Central memory CD4-positive, alpha-beta T cell (primary cell): ENCODE measurements at regions not wholly inside any gene's neighbourhood (a gene's known extent, or its start where the extent isn't known, plus 50 kb on each side); places are given as distances from the start of the nearest gene placed in this dataset.

ENCODE experiments used
- DNase-seq: peaks from one replicate; pipeline ENCODE4 v3.0.0; 2022

DNA sequence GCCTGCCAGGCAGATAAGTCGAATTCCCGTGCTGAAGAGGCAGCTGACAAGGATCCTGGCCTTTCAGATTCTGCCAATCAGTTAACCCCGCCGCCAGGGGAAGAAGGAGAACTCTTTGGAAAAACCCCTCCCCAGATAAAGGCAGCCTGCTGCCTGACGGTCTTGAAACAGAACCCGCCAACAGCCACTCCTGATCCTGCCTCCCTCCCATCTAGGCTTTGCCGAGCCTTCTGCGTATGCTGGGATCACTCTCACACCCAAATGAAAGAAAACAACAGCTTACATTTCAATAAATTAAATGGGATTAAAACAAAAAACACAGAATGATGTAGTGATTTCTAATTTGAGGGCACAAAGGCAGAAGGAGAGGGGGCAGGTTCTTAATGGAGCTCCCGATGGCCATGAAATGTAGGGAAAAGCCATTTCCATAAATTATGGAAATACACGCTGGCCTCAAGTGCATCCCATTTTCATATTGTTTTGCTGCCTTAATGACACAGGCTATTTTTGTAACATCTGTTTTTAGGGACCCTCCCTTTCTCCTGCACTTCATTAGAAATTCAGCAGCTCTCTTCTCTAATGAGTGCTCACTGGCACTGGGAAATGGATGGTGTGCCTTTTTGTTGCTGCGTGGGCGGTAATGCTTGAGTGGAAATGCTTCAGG is 319.1 kb downstream of the MED10 start:
- DNase-seq, result no peak

DNA sequence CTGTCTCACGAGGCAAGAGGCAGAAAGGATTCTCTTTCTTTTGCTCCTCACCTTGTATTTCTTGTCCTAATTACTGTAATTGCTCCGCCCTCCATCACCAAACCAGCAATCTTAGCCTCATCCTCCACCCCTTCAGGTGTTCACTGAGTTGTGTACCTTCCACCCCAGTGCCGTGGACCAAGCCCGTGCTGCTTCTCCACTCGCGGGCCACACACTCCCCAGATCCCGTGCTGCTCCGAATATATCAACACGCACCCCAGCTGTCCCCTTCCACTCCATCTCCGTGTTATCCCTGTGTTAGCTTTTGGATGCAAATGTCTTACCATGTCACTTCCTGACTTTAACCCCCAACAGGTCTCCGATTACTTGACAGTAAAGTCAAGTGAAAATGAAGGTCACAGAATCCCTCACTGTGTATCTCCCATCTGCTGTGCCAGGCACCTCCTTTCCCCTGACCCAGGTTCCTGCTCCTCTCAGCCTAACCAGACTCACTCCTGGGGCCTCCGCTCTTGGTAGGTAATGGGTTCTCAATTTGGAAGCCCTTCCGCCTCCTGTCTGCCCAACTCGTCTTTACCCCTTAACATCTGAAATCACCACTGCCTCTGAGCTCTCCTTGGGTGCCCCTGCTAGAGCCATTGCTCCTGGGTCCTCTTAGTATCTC is 320.2 kb downstream of the MED10 start:
- no peak for DNase-seq

DNA sequence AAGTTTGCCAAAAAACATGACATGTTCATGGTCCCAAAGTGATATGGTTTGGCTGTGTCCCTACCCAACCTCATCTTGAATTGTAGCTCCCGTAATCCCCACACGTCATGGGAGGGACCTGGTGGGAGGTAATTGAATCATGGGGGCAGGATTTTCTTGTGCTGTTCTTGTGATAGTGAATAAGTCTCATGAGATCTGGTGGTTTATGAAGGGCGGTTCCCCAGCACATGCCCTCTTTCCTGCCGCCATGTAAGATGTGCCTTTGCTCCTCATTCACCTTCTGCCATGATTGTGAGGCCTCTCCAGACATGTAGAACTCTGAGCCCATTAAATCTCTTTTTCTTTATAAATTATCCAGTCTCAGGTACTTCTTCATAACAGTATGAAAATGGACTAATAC is 322.1 kb downstream of the MED10 start:
- no peak for DNase-seq

GRCh38 chr5:6049662-6050061 is 328.7 kb downstream of the MED10 start:
- no peak for DNase-seq

- DNase-seq, result no peak
Measured at GRCh38 chr5:6048746-6049145, 329.6 kb downstream of the MED10 start.

DNA sequence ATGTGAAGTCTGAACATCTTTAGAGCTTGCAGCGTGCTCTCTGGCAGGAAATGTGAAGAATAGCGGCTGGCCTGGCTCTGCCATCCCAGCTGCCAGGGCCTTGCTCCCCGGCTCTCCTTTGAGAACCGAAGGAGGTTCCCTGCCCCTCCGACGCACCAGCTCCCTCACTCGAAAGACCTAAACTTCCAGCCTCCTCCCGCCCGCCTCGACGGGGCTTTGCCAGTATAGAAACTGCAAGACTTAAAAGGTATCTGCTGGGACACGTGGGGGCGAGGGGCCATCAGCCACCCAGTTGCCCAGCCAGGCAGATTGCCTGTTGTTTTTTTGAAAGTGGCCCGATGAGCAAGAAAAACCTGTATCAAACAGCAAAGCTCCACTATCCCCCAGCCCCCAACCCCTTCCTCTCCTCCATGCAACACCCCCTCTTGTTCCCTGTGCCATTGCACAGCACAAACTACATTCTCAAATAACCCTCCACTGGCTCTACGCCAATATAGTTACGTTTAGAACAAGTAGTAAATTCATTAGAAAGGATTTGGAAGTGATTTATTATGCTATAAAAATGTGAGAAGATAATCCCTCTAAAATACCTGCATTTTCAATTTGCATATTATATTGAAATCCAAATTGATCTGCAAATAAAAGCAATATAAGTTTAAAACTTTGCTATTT is 331.9 kb downstream of the MED10 start:
- DNase-seq, result no peak

DNA sequence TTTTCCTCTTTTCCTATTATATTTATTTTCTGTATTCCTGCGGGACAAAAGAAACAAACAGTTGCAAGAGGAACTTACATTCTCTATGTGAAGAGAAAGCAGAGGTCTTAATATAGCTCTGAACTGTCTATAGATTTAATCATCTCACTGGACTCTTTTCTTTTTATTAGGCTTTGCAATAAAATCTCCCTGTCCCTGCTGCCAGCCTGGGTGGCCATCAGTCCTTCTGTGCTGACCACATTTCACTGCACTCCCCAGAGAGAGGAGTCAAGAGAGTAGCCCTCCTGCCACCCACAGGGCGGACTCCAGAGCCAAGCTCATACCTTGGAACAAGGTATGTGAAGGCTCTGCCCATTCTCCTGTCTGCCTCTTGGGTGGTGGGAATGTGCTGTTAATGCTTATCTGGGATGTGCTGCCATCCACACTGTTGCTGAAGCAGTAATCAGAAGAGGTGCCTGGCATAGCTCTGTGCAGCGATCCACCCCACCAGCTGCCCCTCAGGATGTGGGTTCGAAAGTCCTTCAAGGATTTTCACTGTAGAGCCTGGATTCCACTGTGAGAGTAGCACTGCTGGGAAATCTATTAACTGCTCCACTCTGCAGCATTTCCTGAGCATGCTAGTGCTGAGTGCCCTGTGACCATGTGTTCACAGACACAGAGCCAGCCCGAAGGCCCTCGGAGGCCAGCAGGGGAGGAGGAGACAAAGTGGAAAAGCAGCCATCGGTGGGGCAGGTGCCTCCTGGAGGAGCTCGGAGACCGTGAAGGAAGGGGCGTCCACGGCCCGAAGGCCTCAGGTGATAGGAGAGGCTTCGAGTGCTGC is 334.6 kb downstream of the MED10 start:
- DNase-seq, result no peak

DNA sequence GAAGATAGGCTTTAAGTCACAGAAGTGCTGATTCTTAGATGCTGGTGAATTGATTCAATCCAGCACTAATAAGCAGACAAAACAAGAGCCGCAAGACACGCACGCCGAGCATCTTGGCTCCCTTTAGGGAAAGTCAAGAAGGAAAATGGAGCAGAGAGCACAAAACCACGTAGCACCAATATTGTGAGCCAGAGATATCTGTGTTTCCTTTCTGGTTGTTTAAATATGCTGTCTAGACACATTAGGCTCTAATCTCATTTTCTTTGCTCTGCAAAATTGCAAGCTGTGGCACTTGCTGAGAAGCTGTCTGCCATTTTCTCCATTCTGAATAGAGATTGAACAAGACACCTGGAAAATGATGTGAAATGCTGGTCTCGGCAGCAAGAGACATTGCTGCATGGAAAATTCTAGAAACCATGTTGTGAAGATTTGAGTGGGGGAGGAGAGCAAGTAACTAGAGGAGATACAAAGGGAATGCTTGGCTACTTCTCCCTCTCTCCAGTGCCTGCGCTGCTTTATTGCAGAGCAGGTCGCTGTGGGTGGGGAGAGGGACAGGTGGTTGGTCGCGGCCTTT is 336.3 kb downstream of the MED10 start:
- DNase-seq, result no peak

- no peak for DNase-seq
Measured at GRCh38 chr5:6039111-6039510, 339.2 kb downstream of the MED10 start.

- DNase-seq, result no peak
Measured at GRCh38 chr5:6036006-6036405, 342.3 kb downstream of the MED10 start.

- DNase-seq, result no peak
Measured at GRCh38 chr5:6029811-6030271, 348.5 kb downstream of the MED10 start.

DNA sequence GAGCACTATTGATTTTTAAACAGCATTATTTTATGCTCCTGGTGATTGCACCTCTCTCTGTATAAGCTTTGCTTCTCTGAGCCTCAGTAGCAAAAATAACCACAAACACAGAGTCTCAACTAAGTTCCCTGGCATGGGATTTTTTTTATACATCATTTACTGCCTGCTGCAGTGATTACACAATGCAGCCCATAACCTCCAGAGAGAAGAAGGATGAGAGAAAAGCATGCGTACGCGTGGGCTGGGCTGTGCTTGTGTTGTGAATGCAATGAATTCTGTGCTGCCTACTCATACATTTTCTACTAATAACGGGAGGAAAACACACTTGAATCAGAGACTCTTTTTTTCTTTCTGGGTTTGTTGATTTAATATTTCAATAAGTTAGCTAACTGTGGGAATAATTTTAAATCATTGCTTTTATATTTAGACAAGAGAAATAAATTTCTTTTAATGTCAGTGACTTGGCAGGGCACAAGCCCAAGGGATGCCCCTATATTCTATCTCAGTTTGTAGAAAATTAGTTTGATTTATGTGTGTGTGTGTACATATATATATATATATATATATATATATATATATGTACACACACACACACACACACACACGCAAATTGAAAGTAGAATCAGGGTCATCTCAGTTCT is 351.5 kb downstream of the MED10 start:
- DNase-seq, result no peak

DNA sequence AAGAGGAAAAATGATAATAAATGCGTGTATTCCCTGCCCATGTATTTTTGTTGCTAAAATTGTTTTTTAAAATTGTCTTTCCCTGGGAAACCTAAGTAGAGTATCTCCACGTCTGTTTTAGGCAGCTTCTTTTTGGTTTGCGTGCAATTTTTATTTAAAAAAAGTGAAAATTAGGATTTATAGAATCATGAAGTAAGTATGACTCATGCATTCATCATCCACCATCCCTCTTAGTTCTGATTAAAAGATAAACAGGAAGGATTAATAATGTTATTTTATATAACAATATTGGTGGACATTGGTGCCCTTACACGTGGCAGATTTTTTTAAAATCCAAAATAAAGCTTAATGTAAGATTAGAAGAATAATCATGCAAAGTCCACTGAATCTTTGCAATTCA is 358.7 kb downstream of the MED10 start:
- no peak for DNase-seq

DNA sequence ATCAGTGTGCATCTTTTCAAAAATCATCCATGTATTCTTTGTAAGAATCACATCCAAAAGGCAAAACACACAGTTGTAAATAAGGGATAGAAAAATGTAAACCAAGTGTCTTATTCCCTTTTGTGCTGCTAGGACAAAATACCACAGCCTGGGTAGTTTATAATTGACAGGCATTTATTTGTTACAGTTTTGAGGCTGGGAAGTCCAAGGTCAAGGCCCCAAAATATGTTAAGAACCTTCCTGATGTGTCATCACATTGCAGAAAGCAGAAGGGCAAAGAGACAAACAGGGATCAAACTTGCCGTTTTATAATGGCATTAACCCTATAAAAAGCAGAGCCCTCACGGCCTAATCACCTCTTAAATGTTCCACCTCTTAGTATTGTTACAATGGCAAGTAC is 364.8 kb downstream of the MED10 start:
- DNase-seq, result no peak

GRCh38 chr5:6011199-6011598 is 367.1 kb downstream of the MED10 start:
- DNase-seq, result no peak

GRCh38 chr5:6006838-6007314 is 371.5 kb downstream of the MED10 start:
- no peak for DNase-seq

DNA sequence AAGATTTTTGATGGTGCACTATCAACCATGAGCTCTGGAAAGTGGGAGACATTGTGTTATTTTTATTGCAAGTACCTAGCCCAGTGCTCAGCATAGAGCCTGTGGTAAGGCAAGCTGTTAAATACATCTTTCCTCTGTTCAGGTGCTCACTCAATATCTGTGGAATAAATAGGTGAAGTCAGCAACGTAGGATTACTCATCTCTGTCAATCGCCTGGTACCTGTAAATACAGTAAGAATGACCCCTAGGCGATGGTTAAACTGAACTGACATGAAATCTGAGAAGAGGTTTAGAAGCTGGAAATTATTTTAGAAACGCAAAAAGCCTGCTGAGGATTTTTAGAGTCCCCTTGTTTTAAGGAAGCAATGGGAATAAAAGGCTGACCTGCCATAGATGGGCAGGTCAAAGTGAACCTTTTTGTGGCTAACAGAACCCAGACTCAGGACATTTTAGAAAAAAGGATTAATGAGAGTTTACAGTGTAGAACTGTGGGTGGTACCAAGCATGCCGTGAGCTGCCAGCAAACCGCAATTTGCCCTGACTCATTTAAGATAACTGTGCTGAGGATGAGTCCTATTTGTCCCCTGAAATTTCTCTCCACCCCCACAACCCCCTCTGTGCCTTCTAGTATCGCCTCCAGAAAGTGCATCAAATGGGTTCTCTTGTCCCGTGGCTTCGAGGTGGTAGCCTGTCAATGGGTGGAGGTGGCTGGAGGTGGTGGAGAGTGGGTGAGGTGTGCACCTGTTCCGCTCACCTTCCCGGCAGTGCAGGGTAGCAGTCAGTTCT is 375.1 kb downstream of the MED10 start:
- no peak for DNase-seq

DNA sequence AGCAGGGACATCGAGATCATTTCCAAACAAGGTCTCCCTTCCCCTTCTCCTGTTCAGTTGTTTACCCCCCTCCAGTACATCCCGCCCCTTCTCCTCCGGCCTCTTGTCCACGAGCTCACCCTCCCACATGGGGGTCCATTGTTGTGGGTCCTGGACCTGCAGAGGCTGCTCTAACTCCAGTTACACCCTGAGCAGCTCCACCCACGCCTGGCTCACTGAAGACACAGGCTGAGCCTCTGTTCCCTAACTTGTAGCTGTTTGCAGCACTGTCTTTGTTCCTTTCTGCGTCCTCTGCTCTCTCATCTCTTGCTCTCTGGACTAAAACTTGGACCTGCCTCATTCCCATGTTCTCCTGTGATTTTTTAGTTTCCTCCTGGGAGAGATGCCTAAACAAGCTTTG is 377.5 kb downstream of the MED10 start:
- DNase-seq, result no peak

DNA sequence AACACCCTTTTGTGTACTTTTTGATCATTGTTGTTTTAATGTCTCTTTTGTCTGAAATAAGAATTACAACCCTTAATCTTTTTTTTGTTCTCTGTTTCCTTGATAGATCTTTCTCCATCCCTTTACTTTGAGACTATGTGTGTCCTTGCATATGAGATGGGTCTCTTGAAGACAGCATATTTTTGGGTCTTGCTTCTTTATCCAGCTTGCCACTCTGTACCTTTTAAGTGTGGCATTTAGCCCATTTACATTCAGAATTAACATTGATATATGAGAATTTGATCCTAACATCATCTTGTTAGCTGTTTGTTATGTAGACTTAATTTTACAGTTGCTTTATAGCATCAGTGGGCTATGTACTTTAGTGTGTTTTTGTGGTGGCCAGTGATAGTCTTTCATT is 382.5 kb downstream of the MED10 start:
- DNase-seq, result no peak

DNA sequence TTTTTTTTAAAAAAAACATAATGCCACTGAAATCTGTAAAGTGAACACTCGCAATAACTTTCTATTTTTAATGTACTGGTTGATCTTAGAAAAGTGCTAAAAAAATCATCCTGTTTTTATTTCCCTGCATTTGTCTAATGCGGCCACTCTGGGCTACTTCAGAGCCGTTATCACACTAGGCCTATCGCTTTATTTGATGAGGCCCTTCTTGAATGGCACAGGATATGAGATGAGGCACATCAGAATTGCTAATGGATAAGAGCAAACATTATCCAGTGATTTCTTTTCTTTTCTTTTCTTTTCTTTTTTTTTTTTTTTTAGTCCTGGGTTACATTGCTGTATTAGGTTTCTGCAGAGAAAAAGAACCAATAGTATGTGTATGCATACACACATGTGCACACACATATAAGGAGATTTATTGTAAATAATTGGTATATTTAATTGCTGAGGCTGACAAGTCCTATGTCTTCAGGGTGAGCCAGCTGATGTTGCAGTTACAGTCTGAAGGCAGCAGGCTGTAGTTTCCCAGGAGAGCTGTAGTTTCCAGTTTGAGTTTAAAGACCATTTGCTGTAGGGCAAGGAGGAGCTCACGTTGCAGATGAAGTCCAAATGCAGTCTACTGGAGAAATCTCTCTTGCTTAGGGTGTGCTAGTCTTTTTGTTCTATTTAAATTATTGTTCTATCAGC is 391.7 kb downstream of the MED10 start:
- DNase-seq, result no peak

DNA sequence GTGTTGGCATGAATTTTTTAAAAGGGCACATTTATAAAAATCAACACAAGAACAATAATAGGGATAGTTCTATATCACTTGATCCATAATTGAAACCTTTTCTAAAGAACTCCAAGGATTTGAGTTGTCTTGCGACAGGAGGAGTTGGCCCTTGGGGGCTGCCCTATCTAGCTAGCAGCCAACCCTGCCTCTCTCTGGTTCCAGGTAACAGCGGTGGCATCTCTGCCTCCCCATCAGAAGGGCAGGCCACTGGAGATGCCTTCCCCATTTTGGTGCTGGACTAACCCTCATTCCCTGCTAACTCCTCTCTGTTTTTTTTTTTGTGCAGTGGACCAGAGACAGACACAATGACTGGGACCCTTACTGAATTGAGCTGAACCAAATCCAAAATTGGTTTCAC is 393.0 kb downstream of the MED10 start:
- no peak for DNase-seq
